B cell (primary cell): ENCODE measurements at regions not wholly inside any gene's neighbourhood (a gene's known extent, or its start where the extent isn't known, plus 50 kb on each side); places are given as distances from the start of the nearest gene placed in this dataset.

Experiments
- ATAC-seq: fragments of 200-7000 bp; cut with Tn5 transposase; one replicate; pipeline ENCODE4 v1.10.0; 2021; ENCODE audit warnings: low read depth, mild to moderate bottlenecking, moderate number of reproducible peaks, moderate library complexity
- CTCF ChIA-PET: fragments of 350-600 bp; sonication (Branson Sonifier 250); formaldehyde crosslinking; loops from one replicate; lab custom pipeline; 2021; ENCODE audit warnings: antibody characterized with exemption, inconsistent platforms; lab: Charles Lee
- POLR2A ChIA-PET: fragments of 350-600 bp; sonication (Branson Sonifier 250); formaldehyde crosslinking; loops from one replicate; lab custom pipeline; 2021; ENCODE audit warnings: antibody characterized with exemption; lab: Charles Lee
- DNase-seq: peaks from one replicate; pipeline ENCODE4 v3.0.0; 2013
- H2AFZ ChIP-seq: 2 replicates; pipeline ENCODE4 v1.6.1; 2012; ENCODE audit warnings: mild to moderate bottlenecking, low read depth, low read length; ENCODE audit not compliant: insufficient read depth, poor library complexity, severe bottlenecking
- H3K27ac ChIP-seq, 2 donors: 1 replicate in 1 of 2; 2 replicates in 1 of 2; pipeline ENCODE4 v1.5.1; 2012 to 2013; ENCODE audit warnings: low read length in 2 of 2, mild to moderate bottlenecking in 2 of 2, moderate library complexity in 1 of 2
- H3K27me3 ChIP-seq, 4 experiments: fragments of 200-600 bp in 1 of 4; sonication (generic) in 1 of 4; replicated peaks in 1 of 4; 1 replicate in 2 of 4; 2 replicates in 2 of 4; pipeline versions ENCODE4 v1.6.1 to v1.7.0; 2013 to 2016; ENCODE audit warnings: low read length in 3 of 4, mild to moderate bottlenecking in 2 of 4, mixed read lengths in 1 of 4, moderate library complexity in 1 of 4; ENCODE audit not compliant: insufficient read depth in 4 of 4, control insufficient read depth in 3 of 4; ENCODE audit errors: control extremely low read depth in 1 of 4
- H3K36me3 ChIP-seq, 2 experiments: replicated peaks in 1 of 2; 1 replicate in 1 of 2; 2 replicates in 1 of 2; pipeline versions ENCODE4 v1.6.1 to v1.7.1; 2013; ENCODE audit warnings: low read length in 1 of 2; ENCODE audit not compliant: insufficient read depth in 2 of 2, control insufficient read depth in 1 of 2; ENCODE audit errors: control extremely low read depth in 1 of 2, extremely low read depth in 1 of 2
- H3K4me1 ChIP-seq, 2 donors: fragments of 200-600 bp in 1 of 2; sonication (generic) in 1 of 2; 1 replicate in 1 of 2; 2 replicates in 1 of 2; pipeline versions ENCODE4 v1.5.1 to v1.6.1; 2013 to 2017; ENCODE audit warnings: low read length in 2 of 2; ENCODE audit not compliant: control insufficient read depth in 2 of 2, insufficient read depth in 2 of 2
- H3K4me2 ChIP-seq: replicated peaks from 2 replicates; pipeline ENCODE3; 2012; ENCODE audit warnings: mild to moderate bottlenecking, low read depth, low read length; ENCODE audit not compliant: poor library complexity, severe bottlenecking
- H3K4me3 ChIP-seq, 5 experiments: fragments of 200-600 bp in 1 of 5; sonication (generic) in 1 of 5; 1 replicate in 3 of 5; 2 replicates in 2 of 5; pipeline versions ENCODE4 v1.5.1 to v1.7.0; 2011 to 2016; ENCODE audit warnings: low read length in 4 of 5, mild to moderate bottlenecking in 4 of 5, low read depth in 2 of 5, control low read depth in 1 of 5, moderate library complexity in 1 of 5; ENCODE audit not compliant: insufficient read depth in 1 of 5; ENCODE audit errors: control extremely low read depth in 1 of 5, extremely low read depth in 1 of 5
- H3K79me2 ChIP-seq: fragments of 200-600 bp; sonication (generic); one replicate; pipeline ENCODE4 v1.6.0; 2016; ENCODE audit warnings: low read length; ENCODE audit not compliant: control insufficient read depth, insufficient read depth
- H3K9ac ChIP-seq: fragments of 200-600 bp; sonication (generic); 2 replicates; pipeline ENCODE4 v1.6.1; 2017; ENCODE audit warnings: mild to moderate bottlenecking, low read length, moderate library complexity
- H3K9me3 ChIP-seq, 3 donors: one replicate each; pipeline versions ENCODE4 v1.6.1 to v1.7.1; 2013; ENCODE audit warnings: low read length in 2 of 3; ENCODE audit not compliant: control insufficient read depth in 2 of 3, insufficient read depth in 1 of 3; ENCODE audit errors: control extremely low read depth in 1 of 3
- H4K20me1 ChIP-seq: 2 replicates; pipeline ENCODE4 v1.6.0; 2012; ENCODE audit warnings: mild to moderate bottlenecking, low read length; ENCODE audit not compliant: insufficient read depth, control insufficient read depth, poor library complexity, severe bottlenecking
- H3K27ac Mint-ChIP-seq: one replicate; pipeline ENCODE4 v1.8.0; 2021; ENCODE audit warnings: mixed read lengths
- H3K27me3 Mint-ChIP-seq: one replicate; pipeline ENCODE4 v1.8.0; 2021; ENCODE audit warnings: mixed read lengths
- H3K4me1 Mint-ChIP-seq: one replicate; pipeline ENCODE4 v1.8.0; 2021; ENCODE audit warnings: mixed read lengths
- H3K4me3 Mint-ChIP-seq: one replicate; pipeline ENCODE4 v1.8.0; 2021; ENCODE audit warnings: mixed read lengths
- H3K9me3 Mint-ChIP-seq: one replicate; pipeline ENCODE4 v1.8.0; 2022; ENCODE audit warnings: mixed read lengths; ENCODE audit not compliant: insufficient read depth
- EZH2 ChIP-seq: IDR thresholded peaks from 2 replicates; pipeline ENCODE4 v1.6.1; 2012; ENCODE audit warnings: borderline replicate concordance, low read depth, mild to moderate bottlenecking, moderate library complexity, low read length; ENCODE audit not compliant: insufficient read depth, poor library complexity, severe bottlenecking
- intact Hi-C: fragments of 100-400 bp; cut with micrococcal nuclease; formaldehyde crosslinking; loops from one replicate; pipeline ENCODE4 v1.10.0; 2022
- TF ChIP-seq, protein P1 (sequence below): fragments of 200-600 bp; IDR thresholded peaks from one replicate; pipeline ENCODE4 v1.8.0; 2022; ENCODE audit warnings: antibody characterized with exemption, mild to moderate bottlenecking

- Histone ChIP-seq H3K27ac (no peak overlapping the region), H3K27me3 (no peaks in the 10 kb centered on the region), H3K9me3 (peaks cover 0 to 5% (median 0%) of the 10 kb centered on the region in 3 donors), H4K20me1 (no peaks in the 10 kb centered on the region), H3K4me3 (no peak overlapping the region), H3K9ac (no peak overlapping the region), H3K36me3 (no peaks in the 10 kb centered on the region), H2AFZ (no peak overlapping the region), H3K4me1 (no peaks in the 10 kb centered on the region), H3K4me2 (no peak overlapping the region), H3K79me2 (no peaks in the 10 kb centered on the region)
- no peaks in the 10 kb centered on the region for H3K9me3 Mint-ChIP-seq
- no peak for DNase-seq
- no peak for ATAC-seq
- ChIA-PET CTCF (no interaction called here), POLR2A (no interaction called here)
- intact Hi-C loops, result no loop called here
- no peaks in the 10 kb centered on the region for H3K4me1 Mint-ChIP-seq
- no peaks in the 10 kb centered on the region for H3K27me3 Mint-ChIP-seq
- H3K4me3 Mint-ChIP-seq, result no peak overlapping the region
- H3K27ac Mint-ChIP-seq, result no peak overlapping the region
- no peak for TF ChIP-seq EZH2
- TF ChIP-seq, protein P1, sequence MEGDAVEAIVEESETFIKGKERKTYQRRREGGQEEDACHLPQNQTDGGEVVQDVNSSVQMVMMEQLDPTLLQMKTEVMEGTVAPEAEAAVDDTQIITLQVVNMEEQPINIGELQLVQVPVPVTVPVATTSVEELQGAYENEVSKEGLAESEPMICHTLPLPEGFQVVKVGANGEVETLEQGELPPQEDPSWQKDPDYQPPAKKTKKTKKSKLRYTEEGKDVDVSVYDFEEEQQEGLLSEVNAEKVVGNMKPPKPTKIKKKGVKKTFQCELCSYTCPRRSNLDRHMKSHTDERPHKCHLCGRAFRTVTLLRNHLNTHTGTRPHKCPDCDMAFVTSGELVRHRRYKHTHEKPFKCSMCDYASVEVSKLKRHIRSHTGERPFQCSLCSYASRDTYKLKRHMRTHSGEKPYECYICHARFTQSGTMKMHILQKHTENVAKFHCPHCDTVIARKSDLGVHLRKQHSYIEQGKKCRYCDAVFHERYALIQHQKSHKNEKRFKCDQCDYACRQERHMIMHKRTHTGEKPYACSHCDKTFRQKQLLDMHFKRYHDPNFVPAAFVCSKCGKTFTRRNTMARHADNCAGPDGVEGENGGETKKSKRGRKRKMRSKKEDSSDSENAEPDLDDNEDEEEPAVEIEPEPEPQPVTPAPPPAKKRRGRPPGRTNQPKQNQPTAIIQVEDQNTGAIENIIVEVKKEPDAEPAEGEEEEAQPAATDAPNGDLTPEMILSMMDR, result no peak
Measured at GRCh38 chr13:85970727-85971126, 171.5 kb upstream of the SLITRK6 start.

DNA sequence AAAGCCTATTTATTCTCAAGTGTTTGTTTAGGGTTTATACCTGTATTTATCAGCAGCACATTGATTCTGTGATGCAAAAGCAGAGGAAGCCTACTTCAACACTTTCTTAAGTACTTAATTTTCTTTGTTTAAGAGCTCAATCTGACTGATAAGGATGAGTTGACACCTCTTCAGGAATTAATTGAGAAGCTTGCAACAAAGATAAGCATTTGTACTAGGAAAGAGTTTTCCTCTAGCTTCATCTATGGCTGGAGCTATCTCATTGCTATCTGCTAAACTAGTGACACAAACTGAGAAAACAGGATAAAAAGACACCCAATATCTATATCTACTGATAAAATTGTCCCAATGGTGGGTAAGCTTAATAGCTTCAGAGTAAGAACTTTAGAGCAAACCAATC lies 170.1 kb upstream of the SLITRK6 start:
- ATAC-seq, result no peak
- Histone ChIP-seq H3K9ac (no peak overlapping the region), H3K36me3 (no peaks in the 10 kb centered on the region), H2AFZ (no peak overlapping the region), H3K4me2 (no peak overlapping the region), H3K4me3 (no peak overlapping the region), H3K27me3 (no peaks in the 10 kb centered on the region), H3K4me1 (no peaks in the 10 kb centered on the region), H3K79me2 (no peaks in the 10 kb centered on the region), H4K20me1 (no peaks in the 10 kb centered on the region), H3K9me3 (peaks cover 0 to 5% (median 0%) of the 10 kb centered on the region in 3 donors), H3K27ac (no peak overlapping the region)
- Mint-ChIP-seq H3K27me3 (no peaks in the 10 kb centered on the region), H3K4me3 (no peak overlapping the region), H3K9me3 (no peaks in the 10 kb centered on the region), H3K27ac (no peak overlapping the region), H3K4me1 (no peaks in the 10 kb centered on the region)
- ChIA-PET CTCF (no interaction called here), POLR2A (no interaction called here)
- TF ChIP-seq, protein P1, result no peak
- TF ChIP-seq EZH2, result no peak
- intact Hi-C loops, result no loop called here
- no peak for DNase-seq
